HG02870 (cell line): ENCODE measurements at regions not wholly inside any gene's neighbourhood (a gene's known extent, or its start where the extent isn't known, plus 50 kb on each side); places are given as distances from the start of the nearest gene placed in this dataset.
"Not testable (repeated sequence)": the region's sequence is repeated elsewhere in the genome, so short reads cannot be mapped to it uniquely, and the experiment has no call there.

Source experiments
- ATAC-seq: cut with Tn5 transposase; IDR thresholded peaks from one replicate; pipeline ENCODE4 v1.9.1; 2021; ENCODE audit warnings: mild to moderate bottlenecking, moderate library complexity; ENCODE audit not compliant: unreplicated experiment

DNA sequence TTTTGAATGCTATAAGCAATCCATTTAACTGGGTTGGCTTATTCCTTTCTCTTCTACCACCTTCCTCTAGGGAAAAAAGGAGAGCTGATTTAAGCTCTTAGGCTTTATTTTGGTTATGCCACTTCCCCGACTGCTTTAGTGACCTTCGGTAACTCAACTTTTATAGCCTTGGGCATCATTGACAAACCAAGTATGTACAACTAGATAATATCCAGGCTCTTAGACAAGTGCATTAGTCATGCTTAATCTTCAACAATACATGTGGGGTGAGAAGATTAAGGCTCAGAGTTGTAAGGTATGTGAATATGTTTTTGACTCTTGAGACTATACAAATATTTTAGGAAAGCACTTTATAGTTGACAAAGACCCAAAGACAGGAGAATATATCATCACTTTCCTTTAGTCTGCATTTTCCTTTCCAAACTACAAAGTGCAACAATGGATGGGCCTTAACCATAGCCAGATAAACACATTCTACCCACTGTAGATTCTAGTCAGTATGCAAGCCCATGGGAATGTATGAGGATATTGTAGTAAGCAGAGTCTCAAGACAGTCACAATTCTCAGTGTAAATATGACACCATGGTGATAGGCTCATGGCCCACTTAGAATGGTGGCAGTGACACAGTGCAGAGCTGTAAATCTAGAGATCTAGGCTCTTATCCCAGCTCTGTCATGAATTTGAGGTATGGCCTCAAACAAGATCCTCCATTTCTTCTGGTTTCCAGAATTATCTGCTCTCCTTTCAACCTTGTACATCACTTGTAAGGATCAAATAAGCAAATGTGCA is 1117.3 kb downstream of the SORCS3 start:
- ATAC-seq: no peak

GRCh38 chr10:105757302-105757701 is 1116.2 kb downstream of the SORCS3 start:
- no peak for ATAC-seq

GRCh38 chr10:105756386-105756785 is 1115.3 kb downstream of the SORCS3 start:
- no peak for ATAC-seq

DNA sequence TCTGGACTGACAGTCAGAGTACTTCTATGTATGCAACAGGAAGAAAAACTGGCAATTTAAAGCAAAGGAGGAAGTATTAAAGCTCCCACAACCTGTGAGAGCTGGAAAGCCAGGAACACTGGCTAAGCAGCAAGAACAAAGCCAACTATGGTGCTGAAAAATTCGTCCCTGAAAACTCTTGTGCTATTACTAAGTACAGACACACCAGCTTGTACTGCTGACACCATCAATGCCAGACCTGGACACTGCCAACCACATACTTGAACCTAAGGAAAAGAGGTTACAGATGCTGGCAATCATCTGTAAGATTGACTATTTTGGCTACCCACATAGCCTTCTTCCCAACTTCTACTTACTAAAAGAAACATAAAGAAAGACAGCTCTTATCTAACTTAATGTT is 1110.6 kb downstream of the SORCS3 start:
- no peak for ATAC-seq

GRCh38 chr10:105745596-105746148 is 1104.6 kb downstream of the SORCS3 start:
- ATAC-seq: no peak

- ATAC-seq: no peak
Measured at GRCh38 chr10:105743343-105744056, 1102.4 kb downstream of the SORCS3 start.

- no peak for ATAC-seq
Measured at GRCh38 chr10:105742923-105743322, 1101.8 kb downstream of the SORCS3 start.

DNA sequence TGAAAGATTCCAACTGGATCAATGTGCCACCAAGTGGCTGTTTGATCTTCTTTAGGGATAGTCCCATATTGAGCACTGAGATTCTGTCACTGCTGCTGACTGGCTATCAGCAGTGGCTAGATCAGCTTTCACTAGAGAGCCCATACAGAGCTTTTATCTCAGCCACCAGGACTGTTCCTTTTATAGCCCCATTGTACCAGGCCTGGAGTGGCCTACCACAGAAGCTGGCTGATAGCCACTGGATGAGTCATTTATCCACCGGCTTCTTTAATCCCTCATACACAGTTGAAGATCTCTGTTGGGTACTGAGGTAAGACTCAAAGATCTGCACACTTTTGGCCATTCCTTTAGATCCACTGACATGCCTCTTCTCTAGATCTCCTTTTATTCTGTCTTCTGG is 1101.1 kb downstream of the SORCS3 start:
- no peak for ATAC-seq

GRCh38 chr10:105734479-105734878 is 1093.4 kb downstream of the SORCS3 start:
- no peak for ATAC-seq

- no peak for ATAC-seq
Measured at GRCh38 chr10:105733924-105734323, 1092.8 kb downstream of the SORCS3 start.

- no peak for ATAC-seq
Measured at GRCh38 chr10:105729428-105729827, 1088.3 kb downstream of the SORCS3 start.

GRCh38 chr10:105727586-105727985 is 1086.5 kb downstream of the SORCS3 start:
- ATAC-seq: not testable (repeated sequence)

GRCh38 chr10:105727131-105727530 is 1086.0 kb downstream of the SORCS3 start:
- ATAC-seq: no peak

DNA sequence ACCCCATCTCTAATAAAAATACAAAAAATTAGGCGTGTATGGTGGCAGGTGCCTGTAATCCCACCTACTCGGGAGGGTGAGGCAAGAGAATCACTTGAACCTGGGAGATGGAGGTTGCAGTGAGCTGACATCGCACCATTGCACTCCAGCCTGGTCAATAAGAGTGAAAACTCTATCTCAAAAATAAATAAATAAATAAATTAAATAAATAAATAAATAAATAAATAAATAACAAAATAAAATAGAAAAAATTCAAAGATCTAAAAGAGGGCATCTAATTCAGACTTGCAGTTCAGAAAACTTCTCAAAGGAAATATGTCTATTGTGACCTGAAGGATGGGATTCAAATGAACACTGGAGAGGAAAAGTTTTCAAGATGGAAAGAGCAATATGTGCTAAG is 1085.1 kb downstream of the SORCS3 start:
- no peak for ATAC-seq

DNA sequence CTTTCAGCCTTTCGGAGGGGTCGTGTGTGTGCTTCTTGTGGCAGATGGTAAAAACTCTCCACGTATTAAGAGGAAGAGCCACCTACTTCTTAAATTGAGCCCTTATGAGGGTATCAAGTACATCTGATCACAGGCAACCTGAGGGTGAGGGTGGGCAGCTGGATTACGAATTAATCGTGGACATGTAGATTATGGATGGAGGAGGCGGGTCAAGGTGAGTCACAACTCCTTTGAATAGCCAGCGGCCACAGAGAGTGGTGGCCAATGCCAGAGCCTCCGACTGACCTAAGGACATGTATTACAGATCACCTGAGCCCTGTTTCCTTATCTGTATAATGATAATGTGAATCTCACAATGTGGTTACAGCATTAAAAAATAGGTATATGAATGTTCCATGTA is 1083.9 kb downstream of the SORCS3 start:
- no peak for ATAC-seq

GRCh38 chr10:105718207-105718995 is 1077.3 kb downstream of the SORCS3 start:
- no peak for ATAC-seq

DNA sequence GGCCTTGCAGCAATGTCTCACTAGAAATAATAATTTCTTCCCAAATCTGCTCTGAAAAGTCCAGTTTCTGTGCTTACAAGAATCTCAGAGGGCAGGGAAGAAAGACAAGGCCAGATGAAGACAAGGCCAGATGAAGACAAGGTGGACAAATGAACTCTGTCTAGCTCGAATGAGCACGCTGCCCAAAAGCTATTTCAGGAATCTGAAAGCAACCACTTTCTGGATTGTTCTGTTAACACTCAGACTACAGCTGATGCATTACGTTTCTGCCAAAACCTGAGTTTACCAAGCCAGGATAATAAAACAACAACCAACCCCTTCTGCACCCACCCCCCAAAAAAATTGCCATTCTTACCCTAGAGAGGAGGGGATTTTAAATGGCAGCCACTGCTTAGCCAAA is 1073.6 kb downstream of the SORCS3 start:
- ATAC-seq: no peak

DNA sequence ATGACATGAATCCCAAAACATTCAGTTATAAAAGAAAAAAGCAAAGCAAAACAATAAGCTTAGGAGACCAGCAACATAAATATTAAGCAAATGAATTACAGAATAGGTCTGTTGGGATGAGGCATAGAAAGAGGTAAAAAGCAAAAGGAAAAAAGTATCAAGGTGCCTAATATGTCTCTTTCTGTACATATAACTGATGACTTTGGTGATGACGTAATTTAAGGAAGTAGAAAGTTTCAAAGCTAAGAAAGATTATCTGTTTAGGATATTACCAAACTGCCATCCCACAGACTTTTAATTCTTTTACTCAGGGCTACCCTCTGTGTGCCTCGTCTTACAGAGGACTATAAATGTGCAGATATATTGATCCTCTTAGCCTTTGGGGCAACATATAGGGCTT is 1066.5 kb downstream of the SORCS3 start:
- no peak for ATAC-seq

DNA sequence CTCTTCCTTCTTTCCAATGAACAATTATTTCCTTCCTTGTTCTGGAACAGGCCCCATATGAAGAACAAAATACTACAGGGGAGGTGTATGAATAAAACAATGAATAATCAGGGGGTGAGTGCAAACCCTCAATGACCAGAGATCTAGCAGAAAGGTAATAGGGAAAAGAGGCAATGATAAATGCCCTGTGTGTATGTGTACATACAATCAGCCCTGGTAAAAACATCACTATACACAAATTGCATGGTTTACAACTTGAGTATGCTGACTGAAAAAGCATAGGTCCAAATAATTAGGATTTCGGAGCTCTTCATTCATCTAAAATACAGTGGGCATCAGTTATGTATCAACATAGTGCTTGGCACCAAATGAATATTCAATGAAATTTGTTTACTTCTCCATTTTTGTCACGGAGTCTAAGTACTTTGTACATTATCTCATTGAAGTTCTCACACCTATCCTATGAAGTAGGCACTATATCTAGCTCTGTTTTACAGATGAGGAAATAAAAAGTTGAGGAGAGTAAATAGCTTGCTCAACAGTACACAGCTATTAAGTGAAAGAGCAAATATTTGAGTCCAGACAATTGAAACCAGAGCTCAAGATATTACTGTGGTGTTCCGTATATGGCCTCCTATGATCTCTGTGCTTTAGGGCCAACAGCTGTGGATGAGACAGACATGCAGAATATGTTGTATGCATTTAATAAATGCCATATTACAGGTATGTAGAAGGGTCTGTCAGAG is 1065.4 kb downstream of the SORCS3 start:
- ATAC-seq: no peak

DNA sequence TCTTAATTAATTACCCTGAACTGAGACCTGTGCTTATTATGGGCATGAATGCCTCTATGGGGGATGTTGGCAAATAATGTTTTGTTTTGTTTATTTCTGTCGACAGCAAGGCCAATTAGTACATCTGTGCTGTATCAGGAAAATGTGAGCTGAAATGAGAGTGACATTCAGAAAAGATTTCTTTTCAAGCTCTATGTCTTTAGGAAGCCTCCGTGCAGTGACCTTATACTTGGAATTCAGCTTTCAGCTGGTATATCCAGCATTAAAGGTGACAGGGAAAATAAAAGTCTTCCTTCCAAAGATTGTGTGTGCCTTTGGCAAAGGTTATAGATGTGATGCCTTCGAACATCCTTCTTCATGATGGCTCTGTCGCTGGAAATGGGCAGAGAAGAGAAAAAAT is 1061.1 kb downstream of the SORCS3 start:
- ATAC-seq: no peak

DNA sequence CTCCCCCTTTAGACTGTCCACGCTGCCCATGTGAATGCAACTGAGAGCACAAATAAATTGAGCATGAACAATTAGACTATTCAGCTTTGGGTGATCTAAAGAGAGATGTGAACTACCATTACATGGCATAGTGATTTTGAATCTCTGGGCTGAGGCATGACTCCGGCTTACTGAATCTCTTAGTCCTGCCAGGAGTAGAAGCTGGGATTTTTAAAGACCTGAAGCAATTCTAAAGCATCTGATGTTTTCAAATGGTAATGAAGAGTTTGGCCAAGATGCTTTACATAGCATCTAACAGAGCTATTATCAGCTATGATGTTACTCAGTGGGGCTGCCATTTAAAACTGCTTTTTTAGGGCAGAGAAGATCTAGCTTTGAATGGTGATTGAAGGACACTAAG is 1059.1 kb downstream of the SORCS3 start:
- no peak for ATAC-seq
